Dermis microvascular lymphatic vessel endothelial cell (primary cell): ENCODE measurements at regions not wholly inside any gene's neighbourhood (a gene's known extent, or its start where the extent isn't known, plus 50 kb on each side); places are given as distances from the start of the nearest gene placed in this dataset.

ENCODE experiments used
- DNase-seq, 2 donors: peaks; one replicate each; pipeline versions ENCODE4 v3.0.0 to v3.0.0-alpha.2; 2010; ENCODE audit warnings: low read depth in 2 of 2

DNA sequence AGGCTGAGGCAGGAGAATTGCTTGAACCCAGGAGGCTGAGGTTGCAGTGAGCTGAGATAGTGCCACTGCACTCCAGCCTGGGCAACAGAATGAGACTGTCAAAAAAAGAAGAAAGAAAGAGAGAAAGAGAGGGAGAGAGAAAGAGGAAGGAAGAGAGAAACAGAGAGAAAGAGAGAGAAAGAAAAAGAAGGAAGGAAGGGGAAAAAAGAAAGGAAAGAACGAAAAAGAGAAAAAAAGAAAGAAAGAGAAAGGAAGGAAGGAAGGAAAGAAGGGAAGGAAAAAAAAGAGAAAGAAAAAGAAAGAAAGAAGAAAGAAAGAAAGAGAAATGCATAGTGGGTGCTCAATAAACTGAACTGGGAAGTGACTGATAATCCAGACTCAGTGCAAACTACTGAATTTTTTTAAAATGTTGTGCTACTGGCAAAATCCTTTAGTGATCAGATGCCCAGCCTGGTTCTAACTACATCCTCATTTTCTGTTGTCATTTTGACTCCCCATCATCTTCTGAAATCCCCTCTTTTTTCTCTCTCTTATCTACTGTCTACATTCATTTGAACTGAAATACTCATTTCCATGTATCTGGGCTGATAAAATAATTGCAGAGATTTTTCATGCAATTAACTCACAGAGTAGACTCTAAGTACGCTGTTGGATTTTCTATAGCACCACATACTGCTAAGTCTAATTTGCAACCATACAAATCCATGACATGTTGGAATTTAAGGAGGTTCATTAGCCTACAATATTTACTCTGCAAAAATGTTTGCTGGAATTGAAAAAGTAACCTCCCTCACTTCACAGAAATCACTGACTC is 85.3 kb upstream of the HIVEP1 start:
- no peak for DNase-seq

DNA sequence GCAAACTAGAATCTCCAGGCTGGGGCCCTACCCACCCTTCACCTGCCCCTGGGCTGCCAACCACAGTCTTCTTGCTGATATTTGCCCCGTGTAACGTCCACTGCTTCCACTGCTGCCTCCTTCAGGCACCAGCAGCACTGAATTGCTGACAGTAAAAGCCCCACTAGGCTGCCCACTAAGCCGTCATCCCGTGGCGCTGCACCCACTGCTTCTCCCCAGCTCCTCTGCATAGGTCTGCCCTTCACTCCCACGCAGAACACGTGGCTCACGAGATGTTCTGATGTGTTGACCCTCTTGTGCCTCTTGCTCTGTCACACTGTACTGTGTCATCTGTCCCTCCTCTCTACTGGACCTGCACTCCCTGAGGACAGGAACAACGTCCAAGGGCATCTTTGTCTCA is 86.3 kb upstream of the HIVEP1 start:
- no peak for DNase-seq

DNA sequence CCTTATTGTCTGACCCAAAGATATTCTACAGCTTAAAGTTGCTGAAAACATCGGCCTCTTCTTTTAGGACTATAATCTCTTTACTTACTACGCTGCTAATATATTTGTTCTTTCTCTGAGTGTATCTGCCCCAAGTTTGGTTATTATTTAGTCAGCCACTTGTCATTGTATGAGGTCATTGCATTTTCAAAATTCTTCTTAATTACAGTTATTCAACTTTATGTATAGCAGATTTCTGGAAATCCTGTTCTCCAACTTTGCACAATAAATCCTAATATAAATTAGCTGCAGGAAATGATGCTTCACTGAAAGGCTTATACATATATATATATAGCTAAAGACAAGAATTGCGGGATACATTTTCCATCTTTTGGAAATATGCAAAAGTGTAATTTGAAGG is 88.5 kb upstream of the HIVEP1 start:
- DNase-seq = no peak

DNA sequence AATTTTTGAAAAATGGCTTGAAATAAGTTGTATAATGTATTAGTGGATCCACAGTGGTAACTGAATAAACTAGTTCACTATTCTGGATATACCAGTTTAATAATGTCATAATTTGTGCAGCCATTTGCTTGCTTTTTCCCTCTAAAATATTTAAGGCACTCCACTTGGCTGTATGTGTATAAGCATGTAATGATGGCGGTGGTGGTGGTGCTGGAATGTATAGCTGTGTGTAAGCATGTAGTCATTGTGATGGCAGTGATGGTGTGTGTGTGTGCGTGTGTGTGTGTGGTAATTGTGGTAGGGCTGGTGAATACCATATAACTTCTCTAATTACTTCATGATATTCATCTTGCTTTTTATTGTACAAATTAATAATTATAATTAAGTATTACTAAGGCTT is 89.2 kb upstream of the HIVEP1 start:
- DNase-seq = no peak

DNA sequence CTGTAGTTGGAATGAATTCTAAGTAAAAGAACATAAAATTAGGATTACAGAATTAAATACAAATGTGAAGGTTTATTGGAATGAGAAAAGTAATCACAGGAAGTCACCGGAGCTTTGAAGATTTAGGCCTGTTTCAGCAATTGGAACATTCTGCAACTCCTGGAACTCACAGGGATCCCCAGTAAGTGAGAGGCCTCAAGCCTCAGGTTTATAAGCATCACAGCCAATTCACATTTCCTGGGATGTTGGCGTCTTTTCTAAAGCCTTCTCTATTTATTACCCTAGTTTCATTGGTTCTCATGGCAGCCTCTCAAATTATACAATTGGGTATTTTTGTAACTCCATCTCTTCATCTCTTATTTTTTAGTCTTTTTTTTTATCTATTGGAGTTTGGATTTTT is 90.4 kb upstream of the HIVEP1 start:
- DNase-seq = no peak

DNA sequence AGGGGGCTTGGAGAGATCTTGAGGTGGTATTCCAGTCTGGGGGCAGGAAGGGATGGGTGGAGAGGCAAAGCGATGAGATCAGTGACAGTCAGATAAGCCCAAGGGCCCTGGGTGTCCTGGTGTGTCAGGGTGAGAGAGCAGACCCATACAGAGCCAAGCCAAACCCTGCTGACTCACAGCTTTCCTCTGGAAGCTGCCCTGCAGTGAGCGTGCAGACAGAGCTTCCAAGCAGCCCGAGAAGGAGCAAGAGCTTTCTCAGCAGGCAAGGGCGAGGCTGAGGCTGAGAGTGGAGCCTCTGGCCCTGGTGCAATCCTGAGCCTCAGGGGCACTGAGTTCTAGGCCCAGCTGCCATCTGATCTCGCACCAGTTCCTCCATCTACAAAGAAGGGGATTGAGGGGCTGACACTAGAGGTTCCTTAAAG is 91.1 kb upstream of the HIVEP1 start:
- peak in 1 of 2 donors; percentile 42 for DNase-seq

DNA sequence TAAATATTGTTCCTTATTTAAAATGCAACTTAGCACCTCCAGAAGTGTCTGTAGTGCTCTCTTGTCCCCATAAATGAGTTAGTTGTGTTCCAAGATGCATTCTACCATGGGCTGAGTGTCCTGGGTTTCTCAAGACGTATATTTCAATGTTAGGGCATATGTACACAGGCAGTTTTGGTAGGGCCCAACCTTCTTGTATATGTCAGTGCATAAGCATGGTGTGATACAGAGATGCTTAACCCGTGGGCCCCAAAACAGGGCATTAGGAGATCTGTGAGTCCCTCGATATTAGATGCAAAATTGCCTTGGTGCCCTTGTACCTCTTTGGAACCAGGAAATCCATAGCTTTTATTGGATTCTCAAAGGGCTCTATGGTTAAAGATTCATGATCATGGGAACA is 91.5 kb upstream of the HIVEP1 start:
- DNase-seq = no peak

DNA sequence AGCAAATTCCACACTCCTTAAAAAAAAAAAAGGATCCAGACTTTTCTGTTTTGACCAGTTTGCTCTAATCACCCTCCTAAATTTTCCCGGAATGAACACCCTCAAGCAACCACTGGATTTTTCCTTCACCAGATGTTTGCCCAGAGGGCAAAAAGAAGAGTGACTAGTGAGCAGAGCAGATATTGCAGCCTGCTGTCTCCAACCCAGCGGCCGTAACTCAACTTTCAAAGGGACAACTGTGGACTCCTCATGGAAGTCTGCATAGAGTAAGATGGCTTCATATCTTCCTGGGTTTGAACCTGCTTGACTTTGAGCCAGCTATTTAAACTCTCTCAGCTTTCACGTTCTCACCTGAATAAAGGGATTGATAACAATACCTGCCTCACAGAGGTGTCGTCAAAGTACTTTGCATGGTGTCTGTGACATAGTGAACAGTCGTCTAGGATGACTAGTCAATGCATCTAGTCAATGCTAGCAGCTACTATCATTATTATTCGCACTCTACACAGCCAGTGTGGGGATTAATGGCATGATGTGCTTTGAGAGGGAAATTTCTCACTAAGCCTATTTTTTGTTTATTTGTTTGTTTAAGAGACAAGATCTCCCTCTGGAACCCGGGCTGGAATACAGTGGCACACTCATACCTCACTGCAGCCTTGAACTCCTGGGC is 92.2 kb upstream of the HIVEP1 start:
- DNase-seq = no peak

DNA sequence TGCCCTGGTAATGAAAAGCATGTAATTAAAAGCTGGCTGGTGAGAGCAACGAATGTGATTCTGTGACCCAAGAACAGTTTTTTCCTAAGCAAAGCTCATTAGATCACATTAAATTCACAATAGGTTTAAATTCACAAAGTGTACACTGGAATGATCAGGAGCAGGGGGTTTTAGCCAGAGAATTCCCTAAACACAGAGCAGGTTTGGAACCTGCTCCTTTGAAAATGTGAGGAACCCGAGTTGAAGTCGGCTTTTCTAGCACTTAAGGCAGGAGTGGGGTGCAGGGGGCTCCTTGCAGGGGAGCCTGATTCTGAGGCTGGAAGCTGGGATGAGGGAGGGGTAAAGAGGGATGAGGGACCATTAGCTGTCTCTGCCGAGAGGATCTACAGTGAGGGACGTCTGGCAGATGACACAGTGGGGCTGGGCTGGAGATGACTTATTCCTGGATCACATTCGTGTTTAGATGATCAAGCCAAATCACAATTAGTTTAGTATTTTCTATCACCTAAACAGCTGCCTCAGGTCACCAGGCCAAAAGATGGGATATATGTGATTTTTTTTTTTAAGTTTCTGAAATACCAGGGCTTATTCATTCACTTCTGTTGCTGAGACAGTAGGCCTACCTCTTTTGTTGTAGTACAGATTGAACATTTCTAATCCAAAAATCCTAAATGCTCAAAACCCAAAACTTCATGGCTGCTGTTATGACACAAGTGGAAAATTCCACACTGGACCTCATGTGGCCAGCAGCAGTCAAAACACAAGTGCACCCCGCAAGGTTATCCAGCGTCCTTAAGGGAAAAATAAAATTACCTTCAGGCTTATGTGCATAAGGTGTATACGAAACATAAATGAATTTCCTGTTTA is 93.1 kb upstream of the HIVEP1 start:
- DNase-seq = no peak

DNA sequence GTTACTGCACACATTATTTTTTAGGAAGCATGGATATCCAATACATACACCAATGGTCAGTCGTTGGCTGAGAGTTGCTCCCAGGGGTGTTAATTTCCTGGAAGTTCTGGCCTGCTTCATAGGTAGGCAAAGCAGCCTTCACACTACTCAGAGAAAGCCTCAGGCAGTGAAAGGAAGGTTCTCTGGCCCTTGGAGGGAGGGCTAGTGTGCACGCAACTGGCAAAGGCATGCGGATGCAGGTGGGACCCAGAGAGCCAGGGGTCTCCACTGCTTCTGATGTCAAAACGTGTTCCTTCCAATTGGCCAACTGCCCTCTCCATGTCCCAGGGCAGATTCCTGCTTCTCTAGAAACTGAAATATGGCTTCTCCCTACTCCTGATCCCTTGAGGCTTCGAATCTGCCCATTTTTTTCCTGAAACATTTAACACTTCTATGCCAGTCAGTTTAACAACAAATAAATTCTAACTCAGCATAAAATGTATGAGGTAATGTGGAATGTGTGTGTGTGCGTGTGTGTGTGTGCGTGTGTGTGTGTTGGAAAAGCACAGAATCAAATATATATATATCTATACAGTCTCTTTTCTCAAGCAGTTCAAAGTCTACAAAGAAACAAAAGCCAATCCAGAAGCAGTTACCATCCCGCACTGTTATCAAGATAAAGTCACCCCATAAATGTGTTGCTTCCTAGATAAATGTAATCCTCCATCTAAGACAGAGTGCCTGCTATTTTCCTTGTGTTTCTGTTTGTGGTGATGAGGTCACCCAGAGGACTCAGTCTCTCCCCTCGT is 94.0 kb upstream of the HIVEP1 start:
- DNase-seq = peak in 1 of 2 donors; percentile 5

DNA sequence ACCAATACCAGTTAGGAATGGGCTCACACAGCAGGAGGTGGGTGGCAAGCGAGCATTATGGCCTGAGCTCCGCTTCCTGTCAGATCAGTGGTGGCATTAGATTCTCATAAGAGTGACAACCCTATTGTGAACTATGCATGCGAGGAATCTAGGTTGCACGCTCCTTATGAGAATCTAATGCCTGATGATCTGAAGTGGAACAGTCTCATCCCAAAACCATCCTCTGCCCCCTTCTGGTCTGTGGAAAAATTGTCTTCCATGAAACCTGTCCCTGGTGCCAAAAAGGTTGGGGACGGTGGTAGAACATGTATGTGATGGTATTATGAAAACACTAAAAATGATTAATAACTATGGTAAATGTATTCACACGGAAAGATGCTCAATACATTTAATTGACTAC is 99.7 kb upstream of the HIVEP1 start:
- peak in 1 of 2 donors; percentile 7 for DNase-seq

DNA sequence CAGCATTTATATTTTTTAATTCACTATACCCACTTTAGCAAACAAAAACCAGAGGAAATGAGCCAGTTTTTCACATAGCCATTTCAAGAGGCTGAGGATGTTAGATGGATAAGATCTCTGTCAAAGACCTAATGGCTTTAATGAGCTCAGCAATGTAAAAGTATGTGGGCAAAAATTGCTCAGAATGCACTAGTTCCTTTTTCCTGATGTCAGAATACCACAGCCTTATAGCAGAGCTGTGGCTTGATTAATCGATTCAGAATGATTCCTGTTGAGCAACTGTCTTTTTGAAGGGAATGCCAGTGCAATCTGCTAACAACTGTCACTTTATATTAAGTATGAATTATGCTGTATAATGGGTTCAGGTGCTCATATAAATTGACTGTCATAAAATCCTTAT is 100.6 kb upstream of the HIVEP1 start:
- no peak for DNase-seq

DNA sequence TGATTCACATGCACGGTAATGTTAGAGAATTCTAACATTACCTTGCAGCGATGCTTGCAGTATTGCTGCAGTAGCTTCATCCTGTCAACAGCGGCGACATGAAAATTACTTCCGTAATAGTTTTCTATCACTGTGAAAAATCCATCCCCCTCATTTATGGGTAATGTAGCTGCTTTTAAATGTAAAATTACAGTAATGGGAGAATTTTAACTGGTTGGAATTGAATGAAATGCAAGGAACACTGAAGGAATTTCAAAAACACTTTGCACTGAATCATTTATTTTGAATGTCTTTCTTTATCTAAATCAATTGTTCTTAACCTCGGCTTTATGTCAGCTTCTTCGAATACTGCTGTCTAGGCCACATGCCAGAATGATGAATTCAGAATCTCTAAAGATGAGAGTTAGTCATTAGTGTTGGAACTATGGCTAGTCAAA is 102.4 kb upstream of the HIVEP1 start:
- DNase-seq = no peak

DNA sequence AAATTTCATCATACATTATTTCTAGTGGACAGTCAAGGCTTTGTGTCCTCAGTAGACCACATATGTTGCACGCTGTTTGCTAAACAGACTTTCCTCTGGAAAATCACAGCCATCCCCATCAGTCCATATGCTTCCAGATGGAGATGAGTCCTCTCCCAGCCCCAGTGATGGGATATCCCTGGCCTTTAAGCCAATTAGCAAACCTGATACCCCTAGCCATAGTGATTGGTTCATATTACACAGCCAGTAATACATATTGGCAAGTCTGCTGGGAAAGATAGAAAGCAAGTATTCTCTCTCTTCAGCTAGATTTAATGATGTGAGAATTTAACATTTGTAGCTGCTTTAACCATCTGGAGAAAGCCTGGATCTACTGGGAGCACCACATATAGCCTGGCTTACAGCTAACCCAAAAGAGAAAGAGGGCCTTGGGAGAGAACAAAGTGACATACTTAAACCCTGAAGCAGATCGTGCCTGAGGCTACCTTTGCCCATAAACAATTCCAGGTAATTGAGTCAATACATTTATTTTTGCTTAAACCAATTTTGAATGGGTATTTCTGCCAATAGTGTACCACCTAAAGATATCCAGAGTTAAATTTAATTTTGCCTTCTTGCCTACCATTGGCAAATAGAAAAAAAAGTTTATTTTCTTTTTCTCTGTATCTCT is 103.5 kb upstream of the HIVEP1 start:
- no peak for DNase-seq

DNA sequence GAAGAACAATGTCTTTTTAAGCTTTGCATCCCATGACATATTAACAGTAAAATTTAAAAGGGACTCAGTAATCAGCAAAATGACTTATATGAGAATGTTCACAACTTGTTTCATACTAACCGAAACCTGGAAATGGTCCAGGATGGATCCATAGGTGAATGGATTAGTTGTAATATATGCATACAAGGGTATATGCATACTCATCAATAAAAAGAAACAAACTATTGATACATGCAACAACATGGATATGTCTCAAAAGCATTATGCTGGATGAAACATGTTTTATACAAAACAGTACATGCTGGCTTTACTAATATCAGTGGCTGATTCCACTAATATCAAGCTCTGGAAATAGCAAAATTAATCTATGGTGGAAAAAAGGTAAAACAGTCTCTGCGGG is 108.5 kb upstream of the HIVEP1 start:
- DNase-seq = no peak

DNA sequence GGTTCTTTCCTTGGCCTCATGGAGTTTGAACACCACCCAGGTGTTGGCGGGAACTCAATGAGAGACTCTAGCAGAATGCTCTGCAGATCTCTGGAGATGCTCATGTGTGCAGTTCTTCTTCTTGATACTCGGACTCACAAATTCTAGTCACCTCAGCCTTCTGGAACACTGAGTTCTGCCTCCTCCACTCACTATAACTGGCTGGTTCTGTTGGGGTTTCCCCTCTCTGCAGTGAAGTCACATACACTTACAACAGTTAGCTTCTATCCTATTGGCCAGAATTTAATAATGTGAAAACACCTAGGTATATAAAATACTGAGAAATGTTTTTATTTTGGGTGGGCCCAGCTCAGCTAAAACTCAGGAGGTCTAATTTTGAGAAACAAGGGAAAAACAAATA is 109.6 kb upstream of the HIVEP1 start:
- no peak for DNase-seq

DNA sequence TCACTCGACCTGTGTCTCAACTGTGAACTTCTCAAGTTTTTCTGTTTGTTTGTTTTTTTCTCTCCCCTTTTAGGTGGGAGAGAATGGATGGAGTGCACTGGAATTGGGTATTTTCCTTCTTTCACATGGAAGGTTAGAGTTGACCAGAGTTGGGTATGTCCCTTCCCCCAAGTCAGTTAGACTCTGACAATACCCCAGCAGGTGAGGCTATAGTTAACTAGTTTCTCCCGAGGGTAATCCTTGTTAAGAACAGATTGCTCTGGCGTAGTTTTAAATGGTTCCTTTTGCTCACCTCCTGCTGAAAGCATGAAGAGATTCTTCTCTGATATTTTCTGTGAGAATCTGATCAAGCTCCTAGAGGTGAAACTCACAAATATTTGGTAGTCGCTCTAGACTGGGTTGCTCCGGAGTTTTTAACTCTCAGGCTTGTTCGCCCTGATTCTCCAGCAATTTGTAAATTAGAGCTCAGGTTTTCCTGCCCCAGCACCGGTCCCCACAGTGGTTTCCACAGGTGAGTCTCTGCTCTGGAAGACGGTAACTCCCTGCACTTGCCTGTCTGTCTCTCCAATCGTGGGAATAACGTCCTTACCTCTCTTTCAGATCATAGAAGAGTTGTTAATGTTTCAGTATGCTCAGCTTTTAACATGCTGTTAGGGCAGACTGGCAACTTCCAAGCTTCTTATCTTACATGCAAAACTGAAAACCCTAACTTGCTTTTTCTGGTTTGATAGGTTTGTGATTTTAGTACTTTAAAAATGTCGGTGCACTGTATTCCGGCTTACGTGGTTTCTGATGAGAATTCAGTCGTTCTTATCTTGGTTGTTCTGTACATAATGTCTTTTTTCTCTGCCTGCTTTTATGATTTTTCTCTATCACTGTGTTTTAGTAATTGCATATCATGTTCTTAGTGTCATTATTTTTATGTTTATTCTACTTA is 111.2 kb upstream of the HIVEP1 start:
- no peak for DNase-seq

DNA sequence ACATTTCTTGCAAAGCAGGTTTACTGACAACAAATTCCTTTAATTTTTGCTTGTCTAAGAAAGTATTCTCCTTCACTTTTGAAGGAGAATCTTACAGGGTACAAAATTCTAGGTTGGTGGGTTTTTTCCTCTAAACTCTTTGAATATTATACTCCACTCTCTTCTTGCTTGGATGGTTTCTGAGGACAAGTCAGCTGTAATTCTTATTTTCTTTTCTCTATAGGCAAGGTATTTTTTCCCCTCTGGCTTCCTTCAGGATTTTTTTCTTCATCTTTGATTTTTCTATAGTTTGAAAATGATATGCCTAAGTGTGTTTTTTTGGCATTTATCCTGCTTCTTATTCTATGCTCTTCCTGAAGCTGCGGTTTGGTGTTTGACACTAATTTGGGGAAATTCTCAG is 112.5 kb upstream of the HIVEP1 start:
- DNase-seq = no peak

DNA sequence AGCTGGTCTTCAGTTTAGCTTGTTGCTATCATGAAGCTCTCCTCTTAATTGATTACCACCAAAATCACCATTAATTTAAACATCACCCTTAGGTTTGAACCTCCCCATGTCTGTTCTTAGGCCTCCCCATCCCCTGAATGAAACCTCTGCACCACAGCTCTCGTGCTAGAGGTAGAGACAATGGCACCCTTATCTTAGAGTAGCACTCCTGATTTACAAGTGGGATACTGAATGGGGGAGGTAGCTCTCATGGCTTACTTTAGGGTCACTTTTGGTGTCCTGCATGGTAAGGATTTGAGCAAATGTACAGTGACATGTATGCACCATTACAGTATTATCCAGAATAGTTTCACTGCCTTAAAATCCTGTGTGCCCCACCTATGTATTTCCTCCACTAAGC is 115.6 kb upstream of the ADTRP start:
- DNase-seq = no peak

DNA sequence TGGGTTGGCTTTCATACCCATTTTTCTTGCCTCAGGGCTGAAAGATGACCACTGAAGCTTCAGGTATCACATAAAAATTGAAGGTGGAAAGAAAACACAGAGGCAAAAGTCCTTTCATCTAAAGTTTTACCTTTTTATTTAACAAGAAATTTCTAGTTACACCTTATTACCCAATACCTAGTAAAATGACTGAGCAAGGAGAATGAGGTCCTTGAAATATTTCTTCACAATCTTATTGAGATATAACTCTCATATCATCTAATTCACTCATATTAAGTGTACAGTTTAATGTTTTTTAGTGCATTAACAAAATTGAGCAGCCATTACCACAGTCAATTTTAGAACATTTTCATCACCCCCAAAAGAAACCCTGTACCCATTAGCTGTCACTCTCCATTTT is 112.9 kb upstream of the ADTRP start:
- DNase-seq = no peak
